Type B pancreatic cell (in vitro differentiated cells): ENCODE measurements at regions not wholly inside any gene's neighbourhood (a gene's known extent, or its start where the extent isn't known, plus 50 kb on each side); places are given as distances from the start of the nearest gene placed in this dataset.

Source experiments
- DNase-seq: peaks from one replicate; pipeline ENCODE4 v3.0.0; 2021; ENCODE audit warnings: mixed read lengths; ENCODE audit not compliant: unreplicated experiment; ENCODE audit errors: extremely low spot score
- H3K27ac Mint-ChIP-seq: 2 replicates; pipeline ENCODE4 v1.8.0; 2021; ENCODE audit warnings: mild to moderate bottlenecking, mixed read lengths
- H3K27me3 Mint-ChIP-seq: 2 replicates; pipeline ENCODE4 v1.8.0; 2021; ENCODE audit warnings: mixed read lengths
- H3K36me3 Mint-ChIP-seq: 2 replicates; pipeline ENCODE4 v1.8.0; 2021; ENCODE audit warnings: mixed read lengths
- H3K4me1 Mint-ChIP-seq: one replicate; pipeline ENCODE4 v1.8.0; 2021; ENCODE audit warnings: mixed read lengths; ENCODE audit not compliant: unreplicated experiment
- H3K4me3 Mint-ChIP-seq: 2 replicates; pipeline ENCODE4 v1.8.0; 2021; ENCODE audit warnings: mild to moderate bottlenecking, mixed read lengths
- H3K9me3 Mint-ChIP-seq: 2 replicates; pipeline ENCODE4 v1.8.0; 2021; ENCODE audit warnings: mixed read lengths
- CTCF ChIP-seq: fragments of 200-600 bp; sonication (generic); conservative IDR thresholded peaks from 2 replicates; pipeline ENCODE4 v1.5.0; 2021; ENCODE audit warnings: antibody characterized with exemption, mild to moderate bottlenecking

DNA sequence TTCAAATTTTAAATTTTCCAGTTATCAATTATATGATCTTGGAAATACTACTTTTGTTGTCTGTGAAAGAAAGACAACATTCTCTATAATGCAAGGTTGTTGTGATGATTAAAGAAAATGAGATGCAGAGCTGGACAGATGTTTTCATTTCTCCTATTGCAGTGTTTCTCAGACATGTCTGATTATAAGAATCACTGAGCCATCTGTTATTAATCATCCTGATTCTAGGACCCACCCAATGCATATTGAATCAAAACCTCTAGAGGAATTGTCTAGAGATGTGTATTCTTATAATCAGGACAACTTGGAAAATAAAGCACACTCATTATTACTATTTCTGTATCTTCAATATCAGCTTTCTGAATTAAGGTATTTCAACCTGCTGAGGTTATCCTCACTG, 121.1 kb upstream of the ASTN2 start:
- no peaks in the 10 kb centered on the region for H3K4me1 Mint-ChIP-seq
- no peak overlapping the region for H3K4me3 Mint-ChIP-seq
- no peak overlapping the region for H3K27ac Mint-ChIP-seq
- no peak for TF ChIP-seq CTCF
- no peaks in the 10 kb centered on the region for H3K9me3 Mint-ChIP-seq
- H3K36me3 Mint-ChIP-seq, result no peaks in the 10 kb centered on the region
- DNase-seq, result no peak
- H3K27me3 Mint-ChIP-seq, result peaks cover 4% of the 10 kb centered on the region

DNA sequence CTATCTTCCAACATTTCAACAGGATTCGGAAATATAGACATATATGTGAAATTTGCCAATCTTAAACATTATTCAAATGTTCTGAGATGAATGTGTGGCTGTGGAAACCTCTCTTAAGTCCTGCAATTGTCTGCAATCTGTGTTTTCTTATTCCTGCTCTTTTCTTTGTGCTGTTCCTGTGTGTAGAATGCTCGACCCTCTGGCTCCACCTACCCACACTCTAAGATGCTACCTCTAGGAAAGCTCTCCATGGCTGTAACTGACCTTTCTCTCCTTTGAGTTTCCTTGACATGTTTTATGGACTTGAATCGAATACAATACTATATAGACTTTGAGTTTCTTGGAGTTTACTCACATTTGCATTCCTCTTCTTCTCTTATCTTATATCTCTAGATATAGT, 120.6 kb upstream of the ASTN2 start:
- Mint-ChIP-seq H3K4me3 (no peak overlapping the region), H3K9me3 (no peaks in the 10 kb centered on the region), H3K27me3 (peaks cover 4% of the 10 kb centered on the region), H3K4me1 (no peaks in the 10 kb centered on the region), H3K36me3 (no peaks in the 10 kb centered on the region), H3K27ac (no peak overlapping the region)
- no peak for DNase-seq
- no peak for TF ChIP-seq CTCF

DNA sequence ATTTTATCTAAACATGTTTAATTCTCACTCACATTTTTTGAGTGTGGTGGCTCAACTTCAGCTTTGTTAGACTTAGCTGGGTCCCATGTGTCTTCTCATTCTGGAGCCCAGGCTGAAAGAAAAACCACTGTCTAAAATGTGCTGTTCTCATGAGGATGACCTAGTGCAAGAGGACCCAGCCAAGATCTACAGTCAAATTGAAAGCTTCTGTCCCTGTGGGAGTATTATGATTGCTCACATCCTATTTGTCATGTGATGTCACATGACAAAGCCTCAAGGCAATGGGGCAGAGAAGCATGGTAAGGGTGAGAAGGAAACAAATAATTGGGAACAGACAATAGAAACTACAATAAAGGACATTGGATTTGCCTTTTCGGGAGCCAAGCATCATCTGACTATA, 113.4 kb upstream of the ASTN2 start:
- no peak for TF ChIP-seq CTCF
- DNase-seq, result no peak
- H3K27ac Mint-ChIP-seq, result no peak overlapping the region
- no peak overlapping the region for H3K4me3 Mint-ChIP-seq
- H3K36me3 Mint-ChIP-seq, result no peaks in the 10 kb centered on the region
- H3K9me3 Mint-ChIP-seq, result no peaks in the 10 kb centered on the region
- H3K4me1 Mint-ChIP-seq, result no peaks in the 10 kb centered on the region
- H3K27me3 Mint-ChIP-seq, result peaks cover 6% of the 10 kb centered on the region

- no peak overlapping the region for H3K27ac Mint-ChIP-seq
These were observed 111.8 kb upstream of the ASTN2 start for GRCh38 chr9:117526674-117527073.

GRCh38 chr9:117523531-117524153, 108.8 kb upstream of the ASTN2 start:
- DNase-seq, result no peak
- Mint-ChIP-seq H3K4me1 (no peaks in the 10 kb centered on the region), H3K9me3 (no peaks in the 10 kb centered on the region), H3K4me3 (no peak overlapping the region), H3K36me3 (no peaks in the 10 kb centered on the region), H3K27ac (no peak overlapping the region), H3K27me3 (no peaks in the 10 kb centered on the region)
- TF ChIP-seq CTCF, result no peak

More at GRCh38 chr9:117526674-117527073, 111.8 kb upstream of the ASTN2 start:
- Mint-ChIP-seq H3K4me3 (no peak overlapping the region), H3K27me3 (peaks cover 6% of the 10 kb centered on the region), H3K36me3 (no peaks in the 10 kb centered on the region), H3K4me1 (no peaks in the 10 kb centered on the region), H3K9me3 (no peaks in the 10 kb centered on the region)
- no peak for TF ChIP-seq CTCF
- DNase-seq, result no peak

DNA sequence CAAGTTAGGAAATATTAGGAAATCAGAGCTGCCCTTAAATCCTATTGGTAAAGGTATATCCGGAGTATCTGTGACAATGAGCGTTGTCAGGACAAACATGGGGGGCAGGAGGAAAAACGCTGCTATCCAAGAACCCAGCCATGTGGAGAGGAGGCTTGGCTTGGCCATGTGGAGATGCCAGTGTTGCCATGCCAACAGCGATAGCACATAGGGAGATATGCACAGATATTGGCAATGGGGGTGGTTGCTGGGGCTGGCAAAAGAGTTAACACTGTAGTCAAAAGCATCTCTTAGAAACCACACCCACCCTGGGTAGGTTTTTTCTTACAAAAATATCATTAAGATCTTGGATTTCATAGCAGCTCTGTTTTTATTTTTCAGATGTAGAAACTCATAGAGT, 106.4 kb upstream of the ASTN2 start:
- Mint-ChIP-seq H3K27ac (no peak overlapping the region), H3K36me3 (no peaks in the 10 kb centered on the region), H3K4me1 (no peaks in the 10 kb centered on the region), H3K9me3 (no peaks in the 10 kb centered on the region), H3K4me3 (no peak overlapping the region), H3K27me3 (no peaks in the 10 kb centered on the region)
- DNase-seq, result no peak
- no peak for TF ChIP-seq CTCF
